IMR-90 (cell line): ENCODE measurements at regions not wholly inside any gene's neighbourhood (a gene's known extent, or its start where the extent isn't known, plus 50 kb on each side); places are given as distances from the start of the nearest gene placed in this dataset.

Experiments
- ATAC-seq: fragments of 200-7000 bp; cut with Tn5 transposase; 2 replicates; pipeline ENCODE4 v1.9.1; 2020; ENCODE audit warnings: low read depth, mild to moderate bottlenecking, moderate library complexity
- BruUV-seq: library from RNA; stranded (reverse); fragments of 400-500 nt; replicated peaks from 2 replicates; lab custom pipeline; 2021; lab: Mats Ljungman, UMichigan
- CTCF ChIA-PET: fragments of 300-600 bp; formaldehyde crosslinking; extraction: SDS; loops from one replicate; lab custom pipeline; 2021; ENCODE audit warnings: antibody characterized with exemption; lab: Yijun Ruan, JAX
- POLR2A ChIA-PET: fragments of 300-600 bp; sonication (Branson Sonifier 250); formaldehyde crosslinking; loops from one replicate; lab custom pipeline; 2022; ENCODE audit warnings: antibody characterized with exemption; ENCODE audit not compliant: unreplicated experiment; lab: Charles Lee
- DNase-seq: peaks from one replicate; pipeline ENCODE4 v3.0.0; 2013
- H2AFZ ChIP-seq: replicated peaks from 2 replicates; pipeline ENCODE3; 2013; ENCODE audit warnings: low read length, mild to moderate bottlenecking; ENCODE audit not compliant: poor library complexity
- H2AK5ac ChIP-seq: 2 replicates; pipeline ENCODE4 v1.6.1; 2013; ENCODE audit warnings: low read depth, low read length, inconsistent platforms
- H2AK9ac ChIP-seq: replicated peaks from 2 replicates; pipeline ENCODE3; 2013; ENCODE audit warnings: mild to moderate bottlenecking, low read depth, low read length, moderate library complexity; ENCODE audit not compliant: poor library complexity
- H2BK120ac ChIP-seq: 2 replicates; pipeline ENCODE4 v1.6.1; 2013; ENCODE audit warnings: low read depth, low read length, inconsistent platforms
- H2BK15ac ChIP-seq: 3 replicates; pipeline ENCODE4 v1.6.1; 2013; ENCODE audit warnings: low read depth, low read length, inconsistent platforms
- H2BK20ac ChIP-seq: 2 replicates; pipeline ENCODE4 v1.6.1; 2013; ENCODE audit warnings: low read depth, mild to moderate bottlenecking, inconsistent platforms, low read length, moderate library complexity
- H2BK5ac ChIP-seq: 2 replicates; pipeline ENCODE4 v1.6.1; 2013; ENCODE audit warnings: mild to moderate bottlenecking, low read depth, low read length, inconsistent platforms; ENCODE audit not compliant: poor library complexity, severe bottlenecking
- H3K14ac ChIP-seq: replicated peaks from 2 replicates; pipeline ENCODE4 v1.6.1; 2013; ENCODE audit warnings: low read depth, low read length, inconsistent platforms
- H3K18ac ChIP-seq: 2 replicates; pipeline ENCODE4 v1.6.1; 2013; ENCODE audit warnings: low read depth, low read length, control low read depth
- H3K23ac ChIP-seq: 2 replicates; pipeline ENCODE4 v1.6.1; 2013; ENCODE audit warnings: low read depth, low read length, inconsistent platforms
- H3K27ac ChIP-seq: 2 replicates; pipeline ENCODE4 v1.5.1; 2013; ENCODE audit warnings: mild to moderate bottlenecking, control low read depth, low read length; ENCODE audit not compliant: insufficient read depth
- H3K27me3 ChIP-seq: 2 replicates; pipeline ENCODE4 v1.6.1; 2013; ENCODE audit warnings: low read length; ENCODE audit not compliant: control insufficient read depth, insufficient read depth
- H3K36me3 ChIP-seq: 2 replicates; pipeline ENCODE4 v1.6.1; 2013; ENCODE audit warnings: low read length, mixed read lengths; ENCODE audit not compliant: control insufficient read depth, insufficient read depth
- H3K4ac ChIP-seq: 2 replicates; pipeline ENCODE4 v1.6.1; 2013; ENCODE audit warnings: low read depth, low read length, inconsistent platforms
- H3K4me1 ChIP-seq: 2 replicates; pipeline ENCODE4 v1.6.1; 2013; ENCODE audit warnings: low read length, mixed read lengths; ENCODE audit not compliant: control insufficient read depth, insufficient read depth
- H3K4me2 ChIP-seq: 2 replicates; pipeline ENCODE4 v1.6.1; 2013; ENCODE audit warnings: low read depth, mild to moderate bottlenecking, control low read depth, low read length, moderate library complexity
- H3K4me3 ChIP-seq: 2 replicates; pipeline ENCODE4 v1.5.1; 2013; ENCODE audit warnings: low read depth, mild to moderate bottlenecking, control low read depth, low read length, moderate library complexity; ENCODE audit not compliant: insufficient read depth
- H3K56ac ChIP-seq: 2 replicates; pipeline ENCODE4 v1.6.1; 2013; ENCODE audit warnings: low read length, inconsistent platforms; ENCODE audit not compliant: insufficient read depth; ENCODE audit errors: extremely low read depth
- H3K79me1 ChIP-seq, 2 experiments: 2 replicates each; pipeline ENCODE4 v1.6.1; 2013; ENCODE audit warnings: low read length in 2 of 2, inconsistent platforms in 1 of 2, low read depth in 1 of 2
- H3K9ac ChIP-seq: 2 replicates; pipeline ENCODE4 v1.6.1; 2013; ENCODE audit warnings: low read depth, low read length, control low read depth
- H3K9me1 ChIP-seq: 2 replicates; pipeline ENCODE4 v1.6.1; 2013; ENCODE audit warnings: low read length, inconsistent platforms; ENCODE audit not compliant: insufficient read depth
- H3K9me3 ChIP-seq: 2 replicates; pipeline ENCODE4 v1.6.1; 2013; ENCODE audit warnings: low read length; ENCODE audit not compliant: control insufficient read depth, insufficient read depth
- H4K20me1 ChIP-seq: 2 replicates; pipeline ENCODE4 v1.6.1; 2013; ENCODE audit warnings: low read length, inconsistent platforms; ENCODE audit not compliant: insufficient read depth
- H4K5ac ChIP-seq: 2 replicates; pipeline ENCODE4 v1.6.1; 2013; ENCODE audit warnings: mild to moderate bottlenecking, low read depth, low read length, control low read depth
- H4K8ac ChIP-seq, 2 experiments: 2 replicates each; pipeline ENCODE4 v1.6.1; 2013; ENCODE audit warnings: low read depth in 2 of 2, low read length in 2 of 2, control low read depth in 1 of 2, inconsistent platforms in 1 of 2
- H4K91ac ChIP-seq: 2 replicates; pipeline ENCODE4 v1.6.1; 2013; ENCODE audit warnings: low read depth, low read length, inconsistent platforms; ENCODE audit not compliant: insufficient read depth
- BHLHE40 ChIP-seq: fragments of 150-350 bp; IDR thresholded peaks from 2 replicates; pipeline ENCODE4 v1.6.1; 2016; ENCODE audit warnings: mild to moderate bottlenecking, low read depth, low read length
- CEBPB ChIP-seq: IDR thresholded peaks from 2 replicates; pipeline ENCODE4 v1.6.1; 2012; ENCODE audit warnings: low read depth, low read length, improper control_type of control experiment
- CHD1 ChIP-seq: IDR thresholded peaks from 2 replicates; pipeline ENCODE4 v1.6.1; 2012; ENCODE audit warnings: low read depth, low read length, improper control_type of control experiment
- ELK1 ChIP-seq: fragments of 150-350 bp; IDR thresholded peaks from 2 replicates; pipeline ENCODE4 v1.6.1; 2016; ENCODE audit warnings: low read depth, mild to moderate bottlenecking, low read length, moderate library complexity, borderline replicate concordance
- FOS ChIP-seq: fragments of 150-350 bp; IDR thresholded peaks from 2 replicates; pipeline ENCODE4 v1.6.1; 2016; ENCODE audit warnings: low read depth, low read length
- MAFK ChIP-seq: IDR thresholded peaks from 2 replicates; pipeline ENCODE4 v1.6.1; 2012; ENCODE audit warnings: low read depth, low read length, improper control_type of control experiment
- MAZ ChIP-seq: IDR thresholded peaks from 2 replicates; pipeline ENCODE4 v1.6.1; 2012; ENCODE audit warnings: low read depth, mild to moderate bottlenecking, low read length, improper control_type of control experiment, moderate library complexity, borderline replicate concordance
- MXI1 ChIP-seq: IDR thresholded peaks from 2 replicates; pipeline ENCODE4 v1.6.1; 2012; ENCODE audit warnings: low read depth, mild to moderate bottlenecking, low read length, moderate library complexity, borderline replicate concordance
- NFE2L2 ChIP-seq: fragments of 150-350 bp; IDR thresholded peaks from 2 replicates; pipeline ENCODE4 v1.6.1; 2016; ENCODE audit warnings: low read depth, mild to moderate bottlenecking, low read length
- POLR2A ChIP-seq: IDR thresholded peaks from 2 replicates; pipeline ENCODE4 v1.6.1; 2012; ENCODE audit warnings: mild to moderate bottlenecking, low read depth, low read length
- RAD21 ChIP-seq: IDR thresholded peaks from 2 replicates; pipeline ENCODE4 v1.6.1; 2012; ENCODE audit warnings: low read length, improper control_type of control experiment
- RCOR1 ChIP-seq: IDR thresholded peaks from 2 replicates; pipeline ENCODE4 v1.6.1; 2012; ENCODE audit warnings: mild to moderate bottlenecking, low read length, improper control_type of control experiment; ENCODE audit not compliant: insufficient replicate concordance
- RFX5 ChIP-seq: IDR thresholded peaks from 2 replicates; pipeline ENCODE4 v1.8.0; 2012; ENCODE audit warnings: low read depth, mild to moderate bottlenecking, low read length, moderate library complexity
- SMC3 ChIP-seq: fragments of 150-350 bp; IDR thresholded peaks from 2 replicates; pipeline ENCODE4 v1.6.1; 2016; ENCODE audit warnings: low read depth, mild to moderate bottlenecking, antibody characterized with exemption, low read length, moderate library complexity
- USF2 ChIP-seq: fragments of 150-350 bp; IDR thresholded peaks from 2 replicates; pipeline ENCODE4 v1.6.1; 2017; ENCODE audit warnings: mild to moderate bottlenecking, antibody characterized with exemption, low read length, low read depth
- WGBS, 2 experiments: methylation state at CpG; one replicate each; pipeline versions ENCODE4 v1.1.5 to v1.1.7; 2013; ENCODE audit warnings: missing lambda C conversion rate in 2 of 2; ENCODE audit not compliant: insufficient read length in 1 of 2; ENCODE audit errors: extremely low coverage in 2 of 2; 5-methylcytosine and 5-hydroxymethylcytosine counted together
- dilution Hi-C: fragments of 300-500 bp; cut with HindIII; formaldehyde crosslinking; loops from one replicate; pipeline ENCODE4 v1.14.3; 2018; ENCODE audit warnings: low sequenced_read_pairs; ENCODE audit not compliant: unreplicated experiment
- in situ Hi-C: fragments of 300-500 bp; cut with MboI; formaldehyde crosslinking; loops from 3 replicates; pipeline ENCODE4 v1.14.3; 2019; ENCODE audit warnings: low sequenced_read_pairs, inconsistent platforms, mixed read lengths
- intact Hi-C: fragments of 100-400 bp; cut with micrococcal nuclease; formaldehyde crosslinking; loops from 2 replicates; pipeline ENCODE4 v1.10.0; 2022
- TF ChIP-seq, protein P1 (sequence below): conservative IDR thresholded peaks from 2 replicates; pipeline ENCODE4 v1.5.1; 2012; ENCODE audit warnings: mild to moderate bottlenecking, low read depth, low read length, improper control_type of control experiment

DNA sequence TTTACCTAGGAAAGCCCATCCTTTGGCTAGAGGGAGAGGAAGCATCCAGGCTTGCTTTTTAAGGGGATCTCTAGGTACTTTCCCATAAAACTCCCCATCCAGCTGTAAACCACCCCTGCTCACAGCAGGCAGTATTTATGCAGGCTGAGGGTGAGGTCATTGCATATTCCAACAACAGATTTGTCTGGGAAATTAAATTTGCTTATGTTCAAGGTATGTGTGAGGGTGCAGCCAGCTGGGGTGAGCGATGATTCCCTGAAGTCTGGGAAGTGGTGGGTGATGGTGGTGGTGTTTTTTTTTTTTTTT is 96.3 kb upstream of the C1QTNF9B start:
- peaks cover 13% of the 10 kb centered on the region for H3K4me1 ChIP-seq
- H4K8ac ChIP-seq, result no peak overlapping the region
- no peak overlapping the region for H2BK15ac ChIP-seq
- no peak overlapping the region for H3K23ac ChIP-seq
- TF ChIP-seq ELK1 (no peak), RCOR1 (no peak), FOS (no peak), CEBPB (no peak), MXI1 (no peak), USF2 (no peak), SMC3 (no peak), RAD21 (no peak), MAZ (no peak), CHD1 (no peak), MAFK (no peak), POLR2A (no peak), NFE2L2 (no peak), BHLHE40 (no peak), RFX5 (no peak)
- TF ChIP-seq, protein P1, sequence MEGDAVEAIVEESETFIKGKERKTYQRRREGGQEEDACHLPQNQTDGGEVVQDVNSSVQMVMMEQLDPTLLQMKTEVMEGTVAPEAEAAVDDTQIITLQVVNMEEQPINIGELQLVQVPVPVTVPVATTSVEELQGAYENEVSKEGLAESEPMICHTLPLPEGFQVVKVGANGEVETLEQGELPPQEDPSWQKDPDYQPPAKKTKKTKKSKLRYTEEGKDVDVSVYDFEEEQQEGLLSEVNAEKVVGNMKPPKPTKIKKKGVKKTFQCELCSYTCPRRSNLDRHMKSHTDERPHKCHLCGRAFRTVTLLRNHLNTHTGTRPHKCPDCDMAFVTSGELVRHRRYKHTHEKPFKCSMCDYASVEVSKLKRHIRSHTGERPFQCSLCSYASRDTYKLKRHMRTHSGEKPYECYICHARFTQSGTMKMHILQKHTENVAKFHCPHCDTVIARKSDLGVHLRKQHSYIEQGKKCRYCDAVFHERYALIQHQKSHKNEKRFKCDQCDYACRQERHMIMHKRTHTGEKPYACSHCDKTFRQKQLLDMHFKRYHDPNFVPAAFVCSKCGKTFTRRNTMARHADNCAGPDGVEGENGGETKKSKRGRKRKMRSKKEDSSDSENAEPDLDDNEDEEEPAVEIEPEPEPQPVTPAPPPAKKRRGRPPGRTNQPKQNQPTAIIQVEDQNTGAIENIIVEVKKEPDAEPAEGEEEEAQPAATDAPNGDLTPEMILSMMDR, result no peak
- ChIA-PET POLR2A (no interaction called here), CTCF (interaction anchor here (0.6 kb wide), 1 partner anchor 19 kb away, joined by 3 read pairs; no protein-coding TSS in a partner anchor)
- no peaks in the 10 kb centered on the region; the same call in 1 of the 2 replicates for H3K9me3 ChIP-seq
- no peak overlapping the region for H4K91ac ChIP-seq
- no peak overlapping the region for H2AK5ac ChIP-seq
- no peak overlapping the region for H2BK120ac ChIP-seq
- H2BK20ac ChIP-seq, result no peak overlapping the region
- H3K14ac ChIP-seq, result no peak overlapping the region
- H3K9ac ChIP-seq, result no peak overlapping the region
- peak; percentile 70 for ATAC-seq
- no peak overlapping the region for H3K27ac ChIP-seq
- no peaks in the 10 kb centered on the region for H3K9me1 ChIP-seq
- no peak overlapping the region for H2AFZ ChIP-seq
- peak overlapping the region; percentile 20; the same call in 1 of the 2 replicates for H3K18ac ChIP-seq
- H4K20me1 ChIP-seq, result no peaks in the 10 kb centered on the region
- no peak overlapping the region for H3K4me3 ChIP-seq
- dilution Hi-C loops (no loop called here), intact Hi-C loops (no loop called here), in situ Hi-C loops (no loop called here)
- H2AK9ac ChIP-seq, result no peak overlapping the region
- no peak overlapping the region for H3K56ac ChIP-seq
- no peak overlapping the region for H2BK5ac ChIP-seq
- no CpG with 5 or more reads among the region's 1 CpG for WGBS, 2 experiments
- no peaks in the 10 kb centered on the region for H3K36me3 ChIP-seq
- BruUV-seq, result no TSS peak
- no peak overlapping the region for H3K4ac ChIP-seq
- no peaks in the 10 kb centered on the region for H3K79me1 ChIP-seq
- peak overlapping the region; percentile 44; the same call in 1 of the 2 replicates for H4K5ac ChIP-seq
- no peaks in the 10 kb centered on the region for H3K27me3 ChIP-seq
- H3K4me2 ChIP-seq, result no peak overlapping the region; the same call in 1 of the 2 replicates
- peak; percentile 93 for DNase-seq
